LoVo (cell line): ENCODE measurements at regions not wholly inside any gene's neighbourhood (a gene's known extent, or its start where the extent isn't known, plus 50 kb on each side); places are given as distances from the start of the nearest gene placed in this dataset.

Experiments used
- DNase-seq: peaks from one replicate; pipeline ENCODE4 v3.0.0-alpha.2; 2016; ENCODE audit warnings: low spot score

DNA sequence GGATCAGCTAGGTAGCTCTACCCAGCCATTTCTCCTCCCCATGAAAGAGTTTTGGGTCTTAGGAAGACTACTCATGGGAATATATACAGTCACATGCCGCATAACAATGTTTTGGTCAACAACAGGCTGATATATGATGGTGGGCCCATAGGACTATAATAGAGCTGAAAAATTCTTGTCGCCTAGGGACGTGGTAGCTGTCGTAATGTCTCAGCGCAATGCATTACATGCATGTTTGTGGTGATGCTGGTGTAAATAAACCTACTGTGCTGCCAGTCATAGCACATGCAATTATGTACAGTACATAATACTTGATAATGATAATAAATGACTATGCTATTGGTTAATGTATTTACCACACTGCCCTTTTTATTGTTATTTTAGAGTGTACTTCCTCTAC lies 78.2 kb upstream of the DLX6 start:
- no peak for DNase-seq

DNA sequence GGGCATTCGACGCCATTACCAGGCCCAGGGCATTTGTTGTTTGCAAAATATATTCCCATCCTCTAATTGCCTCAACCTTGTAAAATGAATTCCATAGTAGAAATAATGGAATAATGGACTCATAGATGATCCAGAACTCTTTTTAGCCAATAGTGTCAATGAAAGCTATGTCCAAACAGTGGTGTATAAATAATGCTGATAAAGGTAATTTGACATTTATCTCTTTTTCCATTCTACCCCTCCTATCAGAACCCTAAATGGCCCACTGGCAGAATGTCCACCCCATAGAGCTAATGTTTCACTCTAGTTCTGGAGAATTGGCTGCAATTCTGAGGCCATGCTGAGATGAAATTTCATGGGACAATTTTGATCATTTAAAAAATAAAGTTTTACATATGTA lies 76.4 kb upstream of the DLX6 start:
- DNase-seq, result no peak

DNA sequence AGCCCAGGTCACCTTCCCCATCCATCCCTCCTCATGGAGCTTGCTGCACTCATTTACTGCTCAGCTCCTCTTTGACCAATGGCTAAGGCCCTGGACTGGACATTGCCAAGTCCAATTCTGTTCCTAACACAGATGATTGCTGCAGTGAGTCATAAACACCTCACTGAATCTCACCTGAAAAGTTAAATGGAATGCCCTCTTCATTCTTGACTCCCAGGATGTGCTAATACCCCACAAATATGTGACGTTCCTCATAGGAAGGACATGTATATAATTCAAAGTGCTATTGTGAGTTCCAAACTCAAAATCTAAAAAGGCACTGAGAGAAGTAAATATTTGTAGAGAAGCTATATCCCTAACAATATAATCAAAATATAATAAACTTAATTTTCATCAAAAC lies 73.5 kb upstream of the DLX6 start:
- DNase-seq, result no peak

DNA sequence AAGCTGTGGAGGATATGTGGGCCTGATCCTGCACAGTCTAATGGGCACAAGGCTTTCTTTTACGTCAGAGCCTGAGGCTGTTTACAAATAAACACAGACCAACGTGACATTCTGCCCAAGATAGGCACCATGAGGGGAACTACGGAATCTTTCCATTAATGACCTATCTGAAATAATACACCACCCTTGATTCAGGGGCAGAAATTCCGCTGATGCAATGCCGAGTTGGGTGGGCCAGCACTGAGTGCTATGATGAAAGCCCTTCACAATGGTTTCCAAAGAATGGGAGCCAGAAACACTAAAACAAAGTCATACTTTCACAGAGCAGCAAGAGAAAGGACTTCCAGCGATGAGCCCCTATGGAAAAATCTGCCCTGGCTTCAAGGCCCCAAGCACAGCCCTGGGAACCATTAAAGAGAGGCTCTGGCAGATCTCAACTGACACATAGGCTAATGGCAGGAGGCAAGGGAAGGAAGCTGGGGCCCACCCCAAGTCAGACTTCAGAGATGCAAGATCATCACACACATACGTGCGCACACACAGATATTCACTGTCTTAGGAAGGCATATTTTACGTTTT lies 72.2 kb upstream of the DLX6 start:
- no peak for DNase-seq

DNA sequence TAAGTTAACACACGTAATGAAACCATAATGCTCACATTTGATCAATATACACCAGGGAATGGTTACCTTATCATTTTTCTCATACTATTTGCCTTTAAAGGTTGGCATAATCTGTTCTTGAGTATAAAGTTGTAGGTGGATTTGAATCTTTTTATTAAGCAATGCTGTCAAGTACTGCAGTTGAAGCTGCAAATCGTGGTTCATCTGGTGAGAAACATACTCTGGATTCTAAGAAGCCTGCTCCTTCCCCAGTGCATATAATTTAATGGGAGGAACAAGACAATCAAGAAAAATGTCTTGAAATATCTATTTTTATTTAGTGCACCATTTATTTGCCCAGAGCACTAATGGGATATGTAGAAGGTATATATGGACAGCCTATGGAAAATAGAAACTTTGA lies 68.7 kb upstream of the DLX6 start:
- no peak for DNase-seq

DNA sequence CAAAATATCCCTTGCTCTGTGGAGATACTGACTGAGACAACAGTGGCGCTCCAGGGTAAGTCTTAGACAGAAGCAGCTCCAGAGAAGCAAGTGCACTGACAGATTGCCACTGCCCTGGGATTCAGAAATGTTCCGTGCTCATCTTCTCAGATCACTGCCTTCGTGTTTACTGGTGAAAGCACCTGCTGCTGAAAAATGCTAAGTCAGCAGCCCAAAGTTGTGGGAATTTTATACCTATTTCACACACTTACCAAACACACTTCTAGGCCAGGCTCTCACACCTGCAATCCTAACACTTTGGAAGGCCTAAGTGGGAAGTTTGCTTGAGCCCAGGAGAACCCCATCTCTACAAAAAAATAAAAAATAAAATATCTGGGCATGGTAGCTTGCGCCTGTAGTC lies 63.2 kb upstream of the DLX6 start:
- no peak for DNase-seq

DNA sequence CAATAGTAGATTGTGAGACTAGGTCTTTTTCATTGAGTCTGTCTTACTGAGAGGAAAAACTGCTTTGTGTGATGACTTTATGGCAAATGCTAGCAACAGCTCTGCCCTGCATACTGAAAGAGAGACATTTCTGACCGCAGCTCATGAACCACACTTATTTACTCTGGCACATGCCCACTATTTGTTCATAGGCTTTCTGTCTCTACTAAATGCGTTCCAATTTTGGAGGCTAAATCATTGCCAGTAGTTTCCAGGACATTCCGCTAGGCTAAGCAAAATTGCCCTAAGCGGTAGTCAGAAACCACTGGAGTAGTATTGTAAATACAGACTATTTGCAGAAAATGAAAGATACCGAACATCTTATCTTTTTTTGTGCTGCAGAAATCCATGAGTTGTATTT lies 55.6 kb upstream of the DLX6 start:
- no peak for DNase-seq

DNA sequence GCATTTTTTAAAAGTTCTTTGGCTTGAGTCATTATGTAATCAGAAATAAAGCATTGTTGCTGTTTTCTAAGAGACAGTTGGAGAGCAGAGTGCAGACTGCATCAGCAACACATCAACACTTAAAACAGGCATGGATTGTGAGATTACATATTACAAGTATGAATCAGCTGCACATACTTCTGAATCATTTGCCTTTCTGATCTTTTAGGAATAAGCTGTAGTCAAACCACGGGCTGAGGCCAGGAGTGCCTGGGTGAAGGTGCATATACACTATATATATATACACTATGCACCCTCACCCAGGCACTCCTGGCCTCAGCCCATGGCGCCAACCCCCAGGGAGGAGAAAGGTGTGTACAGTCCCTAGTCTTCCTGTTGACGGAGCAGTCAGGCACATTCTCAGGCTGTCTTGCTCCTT lies 52.4 kb upstream of the DLX6 start:
- DNase-seq, result no peak

DNA sequence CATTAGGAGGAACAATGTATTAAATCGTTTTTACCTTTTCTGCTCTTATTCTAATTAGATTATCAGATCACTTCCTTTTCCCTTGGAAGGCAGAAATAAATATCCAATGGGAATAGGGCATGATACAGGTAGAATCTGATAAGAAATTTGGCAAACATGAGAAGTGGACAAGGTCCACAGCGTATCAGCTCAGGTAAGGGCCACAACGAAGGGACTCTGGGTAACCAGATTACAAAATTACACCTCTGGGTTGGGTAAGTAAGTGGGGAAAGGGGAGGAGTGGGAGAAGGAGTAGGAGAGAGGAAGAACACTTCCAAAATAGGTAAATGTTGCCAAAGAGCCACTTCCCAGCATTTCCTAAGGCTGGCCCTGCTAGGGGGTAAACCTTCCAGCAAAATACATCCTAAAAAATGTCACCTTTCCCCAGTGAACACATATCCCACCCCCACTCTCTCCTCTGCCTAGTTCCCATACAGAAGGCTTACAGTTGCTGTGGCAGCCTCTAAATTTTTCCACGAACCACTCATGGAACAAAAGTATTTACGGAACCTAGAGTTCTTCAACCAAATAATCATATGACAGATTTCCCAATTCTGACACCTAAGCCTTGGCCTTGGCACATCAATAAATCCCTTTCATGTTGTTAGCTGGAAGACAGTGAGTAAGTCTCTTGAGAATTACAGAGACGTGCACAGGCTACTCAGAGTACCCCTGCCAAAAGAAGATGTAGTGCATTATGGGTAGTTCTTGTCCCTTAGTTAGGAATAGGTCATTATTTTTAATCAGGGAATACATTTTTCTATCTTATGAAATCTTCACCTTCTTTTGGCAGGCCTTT lies 51.5 kb upstream of the DLX6 start:
- no peak for DNase-seq
